SK-N-SH (cell line): ENCODE measurements at regions not wholly inside any gene's neighbourhood (a gene's known extent, or its start where the extent isn't known, plus 50 kb on each side); places are given as distances from the start of the nearest gene placed in this dataset.

Source experiments
- CTCF ChIA-PET: fragments of 300-600, 350-600 bp; formaldehyde crosslinking; extraction: SDS; loops from one replicate; lab custom pipeline; 2021; lab: Yijun Ruan, JAX
- POLR2A ChIA-PET: fragments of 350-600 bp; sonication (Branson Sonifier 250); formaldehyde crosslinking; extraction: SDS; loops from one replicate; lab custom pipeline; 2020; ENCODE audit warnings: antibody characterized with exemption, inconsistent platforms; lab: Yijun Ruan, JAX
- DNase-seq: peaks from one replicate; pipeline ENCODE4 v3.0.0; 2012
- H2AFZ ChIP-seq: fragments of 200-600 bp; sonication (generic); 2 replicates; pipeline ENCODE4 v1.8.1; 2016; ENCODE audit warnings: antibody characterized with exemption, mild to moderate bottlenecking, low read depth
- H3F3A ChIP-seq: fragments of 200-600 bp; sonication (generic); replicated peaks from 2 replicates; pipeline ENCODE3; 2016; ENCODE audit warnings: antibody characterized with exemption, mild to moderate bottlenecking; ENCODE audit not compliant: insufficient read depth
- H3K27ac ChIP-seq, 2 experiments: fragments of 200-500 bp in 1 of 2; fragments of 200-600 bp in 1 of 2; sonication (Bioruptor generic) in 1 of 2; sonication (generic), shearing (Covaris generic) in 1 of 2; 2 replicates each; pipeline versions ENCODE4 v1.5.1 to v1.6.1; 2014 to 2016; ENCODE audit warnings: low read depth in 2 of 2, inconsistent platforms in 1 of 2, low read length in 1 of 2, mild to moderate bottlenecking in 1 of 2, mixed read lengths in 1 of 2
- H3K27me3 ChIP-seq: fragments of 200-600 bp; sonication (generic), shearing (Covaris generic); 2 replicates; pipeline ENCODE4 v1.6.1; 2016; ENCODE audit warnings: mixed run types; ENCODE audit not compliant: insufficient read depth
- H3K36me3 ChIP-seq, 2 experiments: fragments of 200-500 bp in 1 of 2; fragments of 200-600 bp in 1 of 2; sonication (Bioruptor generic) in 1 of 2; sonication (generic) in 1 of 2; replicated peaks in 1 of 2; 2 replicates each; pipeline versions ENCODE3 to v1.5.1; 2014 to 2016; ENCODE audit warnings: low read length in 1 of 2, mild to moderate bottlenecking in 1 of 2; ENCODE audit not compliant: insufficient read depth in 2 of 2, control insufficient read depth in 1 of 2
- H3K4me1 ChIP-seq, 2 experiments: fragments of 200-500 bp in 1 of 2; fragments of 200-600 bp in 1 of 2; sonication (Bioruptor generic) in 1 of 2; sonication (generic), shearing (Covaris generic) in 1 of 2; 2 replicates each; pipeline versions ENCODE4 v1.5.1 to v1.6.1; 2014 to 2016; ENCODE audit warnings: low read depth in 1 of 2, low read length in 1 of 2, mixed run types in 1 of 2; ENCODE audit not compliant: insufficient read depth in 2 of 2, control insufficient read depth in 1 of 2
- H3K4me2 ChIP-seq: fragments of 200-600 bp; sonication (generic), shearing (Covaris generic); 2 replicates; pipeline ENCODE4 v1.6.1; 2017; ENCODE audit warnings: mixed run types
- H3K4me3 ChIP-seq, 2 experiments: fragments of 200-500 bp in 1 of 2; fragments of 200-600 bp in 1 of 2; sonication (Bioruptor generic) in 1 of 2; sonication (generic), shearing (Covaris generic) in 1 of 2; 2 replicates each; pipeline versions ENCODE4 v1.5.1 to v1.8.1; 2014 to 2016; ENCODE audit warnings: low read depth in 2 of 2, inconsistent platforms in 1 of 2, low read length in 1 of 2, mild to moderate bottlenecking in 1 of 2, mixed read lengths in 1 of 2, moderate library complexity in 1 of 2
- H3K79me2 ChIP-seq: fragments of 200-600 bp; sonication (generic); 2 replicates; pipeline ENCODE4 v1.8.1; 2017; ENCODE audit warnings: mild to moderate bottlenecking; ENCODE audit not compliant: insufficient read depth
- H3K9ac ChIP-seq: fragments of 200-600 bp; sonication (generic); 2 replicates; pipeline ENCODE4 v1.6.1; 2017; ENCODE audit warnings: mixed run types
- H3K9me2 ChIP-seq: fragments of 200-600 bp; sonication (generic); 2 replicates; pipeline ENCODE4 v1.6.1; 2017; ENCODE audit warnings: mixed run types
- H3K9me3 ChIP-seq: fragments of 200-600 bp; sonication (generic); 2 replicates; pipeline ENCODE4 v1.6.1; 2017; ENCODE audit warnings: mixed run types, mild to moderate bottlenecking, moderate library complexity
- H4K20me1 ChIP-seq: fragments of 200-600 bp; sonication (generic); 2 replicates; pipeline ENCODE4 v1.6.1; 2017; ENCODE audit warnings: mild to moderate bottlenecking, mixed run types; ENCODE audit not compliant: insufficient read depth
- CTCF ChIP-seq: fragments of 200-600 bp; sonication (generic); IDR thresholded peaks from 2 replicates; pipeline ENCODE4 v1.6.1; 2017; ENCODE audit warnings: antibody characterized with exemption, mild to moderate bottlenecking, moderate library complexity
- EZH2phosphoT487 ChIP-seq: fragments of 200-600 bp; sonication (generic); IDR thresholded peaks from 2 replicates; pipeline ENCODE4 v1.6.1; 2017; ENCODE audit warnings: low read depth, mixed run types, mild to moderate bottlenecking, antibody characterized with exemption, moderate library complexity, borderline replicate concordance
- FOXJ3 ChIP-seq: sonication (generic); formaldehyde crosslinking; IDR thresholded peaks from 2 replicates; pipeline ENCODE4 v1.5.1; 2020; ENCODE audit warnings: mild to moderate bottlenecking, missing genetic modification reagents
- GABPA ChIP-seq: IDR thresholded peaks from 2 replicates; pipeline ENCODE4 v1.4.0; 2012; ENCODE audit warnings: low read depth, mild to moderate bottlenecking
- MAX ChIP-seq: IDR thresholded peaks from 2 replicates; pipeline ENCODE4 v1.4.0; 2012; ENCODE audit warnings: low read depth
- MEF2A ChIP-seq: IDR thresholded peaks from 2 replicates; pipeline ENCODE4 v1.4.0; 2012; ENCODE audit warnings: low read depth, borderline replicate concordance
- MXI1 ChIP-seq: IDR thresholded peaks from 2 replicates; pipeline ENCODE4 v1.6.1; 2012; ENCODE audit warnings: mild to moderate bottlenecking, low read depth, low read length, improper control_type of control experiment
- NFIC ChIP-seq: IDR thresholded peaks from 2 replicates; pipeline ENCODE4 v1.4.0; 2012; ENCODE audit warnings: borderline replicate concordance
- NRF1 ChIP-seq: IDR thresholded peaks from 2 replicates; pipeline ENCODE4 v1.6.1; 2012; ENCODE audit warnings: low read depth, mild to moderate bottlenecking, low read length
- PBX3 ChIP-seq: IDR thresholded peaks from 2 replicates; pipeline ENCODE4; 2012
- POLR2AphosphoS5 ChIP-seq: IDR thresholded peaks from 2 replicates; pipeline ENCODE4 v1.6.1; 2012; ENCODE audit warnings: low read depth, low read length
- RCOR1 ChIP-seq: fragments of 150-350 bp; IDR thresholded peaks from 2 replicates; pipeline ENCODE4 v1.6.1; 2017; ENCODE audit warnings: antibody characterized with exemption, low read length
- REST ChIP-seq: IDR thresholded peaks from 2 replicates; pipeline ENCODE4 v1.6.1; 2012; ENCODE audit warnings: mild to moderate bottlenecking, low read depth, low read length, moderate library complexity
- RFX5 ChIP-seq: IDR thresholded peaks from 2 replicates; pipeline ENCODE4 v1.6.1; 2012; ENCODE audit warnings: mild to moderate bottlenecking, improper control_type of control experiment, low read length
- RXRA ChIP-seq: IDR thresholded peaks from 2 replicates; pipeline ENCODE4 v1.4.0; 2012; ENCODE audit warnings: low read depth, mild to moderate bottlenecking, borderline replicate concordance
- SIN3A ChIP-seq: IDR thresholded peaks from 2 replicates; pipeline ENCODE4 v1.6.1; 2012; ENCODE audit warnings: low read depth, mild to moderate bottlenecking, low read length, moderate library complexity, borderline replicate concordance
- TCF12 ChIP-seq: IDR thresholded peaks from 2 replicates; pipeline ENCODE4 v1.4.0; 2012
- TEAD4 ChIP-seq: IDR thresholded peaks from 2 replicates; pipeline ENCODE4 v1.4.0; 2012; ENCODE audit warnings: mild to moderate bottlenecking, borderline replicate concordance; ENCODE audit not compliant: insufficient read depth
- USF2 ChIP-seq: fragments of 150-350 bp; IDR thresholded peaks from 2 replicates; pipeline ENCODE4 v1.6.1; 2017; ENCODE audit warnings: antibody characterized with exemption, low read length, low read depth, borderline replicate concordance
- WGBS: methylation state at CpG from one replicate; pipeline ENCODE4 v1.1.6; 2017; ENCODE audit warnings: low lambda C conversion rate; 5-methylcytosine and 5-hydroxymethylcytosine counted together

- 2% methylated on average over 2 of the region's 2 CpGs for WGBS
- H3K4me3 ChIP-seq = no peak overlapping the region
- no peaks in the 10 kb centered on the region for H3K36me3 ChIP-seq
- ChIA-PET POLR2A (no interaction called here), CTCF (no interaction called here)
- H2AFZ ChIP-seq = no peak overlapping the region
- no peaks in the 10 kb centered on the region for H3K79me2 ChIP-seq
- TF ChIP-seq PBX3 (no peak), EZH2phosphoT487 (no peak), TCF12 (no peak), TEAD4 (no peak), REST (no peak), POLR2AphosphoS5 (no peak), CTCF (no peak), FOXJ3 (no peak), RFX5 (no peak), USF2 (no peak)
- TF ChIP-seq, all 33 proteins: peak for 0
- Histone ChIP-seq H4K20me1 (no peaks in the 10 kb centered on the region), H3K9ac (no peak overlapping the region), H3K4me1 (no peaks in the 10 kb centered on the region), H3K4me2 (no peak overlapping the region), H3K9me3 (no peaks in the 10 kb centered on the region), H3K27ac (no peak overlapping the region), H3K9me2 (no peaks in the 10 kb centered on the region), H3F3A (no peaks in the 10 kb centered on the region), H3K27me3 (no peaks in the 10 kb centered on the region)
- DNase-seq = no peak
Measured at GRCh38 chr9:12413986-12414385, 279.2 kb upstream of the TYRP1 start.

- no peaks in the 10 kb centered on the region for H3K79me2 ChIP-seq
- no peak for TF ChIP-seq FOXJ3
- no peak for TF ChIP-seq MXI1
- no peak for TF ChIP-seq SIN3A
- TF ChIP-seq RXRA = no peak
- TF ChIP-seq MAX = no peak
- no peak for TF ChIP-seq NRF1
- no peak for TF ChIP-seq NFIC
- no peak for TF ChIP-seq CTCF
- no peak for TF ChIP-seq RCOR1
- no peak for TF ChIP-seq TCF12
- no peak for TF ChIP-seq MEF2A
- TF ChIP-seq GABPA = no peak
Measured at GRCh38 chr9:12414514-12414913, 278.7 kb upstream of the TYRP1 start.

More at GRCh38 chr9:12414514-12414913, 278.7 kb upstream of the TYRP1 start:
- H3K4me2 ChIP-seq = no peak overlapping the region
- ChIA-PET CTCF (interaction anchor here (0.7 kb wide), 1 partner anchor 225 kb away, joined by 3 read pairs; no protein-coding TSS in a partner anchor), POLR2A (no interaction called here)
- no peaks in the 10 kb centered on the region for H3F3A ChIP-seq
- DNase-seq = no peak
- H3K27ac ChIP-seq = no peak overlapping the region
- H3K4me3 ChIP-seq = no peak overlapping the region
- no peak overlapping the region for H3K9ac ChIP-seq
- no peaks in the 10 kb centered on the region for H4K20me1 ChIP-seq
- H3K36me3 ChIP-seq = no peaks in the 10 kb centered on the region
- no peaks in the 10 kb centered on the region for H3K9me2 ChIP-seq
- H2AFZ ChIP-seq = no peak overlapping the region
- 29% methylated on average over 7 of the region's 7 CpGs for WGBS
- H3K27me3 ChIP-seq = no peaks in the 10 kb centered on the region
- no peaks in the 10 kb centered on the region for H3K9me3 ChIP-seq
- H3K4me1 ChIP-seq = no peaks in the 10 kb centered on the region
